ENCODE measurements at regions not wholly inside any gene's neighbourhood (a gene's known extent, or its start where the extent isn't known, plus 50 kb on each side); places are given as distances from the start of the nearest gene placed in this dataset.

- no peak overlapping the region for H3K4me3 ChIP-seq
- no peaks in the 10 kb centered on the region for H3K9me3 ChIP-seq (replicated peaks)
- intact Hi-C loops (cut with micrococcal nuclease) = no loop called here
- no peak for TF ChIP-seq CTCF (IDR thresholded peaks at IDR 0.05; ENCODE audit: borderline replicate concordance)
- no peak for DNase-seq
- no peaks in the 10 kb centered on the region for H3K27me3 ChIP-seq (ENCODE audit: low read depth)
- no peaks in the 10 kb centered on the region for H3K36me3 ChIP-seq
- no peaks in the 10 kb centered on the region for H3K4me1 ChIP-seq
- no peak overlapping the region for H3K27ac ChIP-seq (replicated peaks)
Observed at GRCh38 chr17:13977837-13978236, 91.5 kb upstream of the COX10 start.

- no peak for TF ChIP-seq CTCF (IDR thresholded peaks at IDR 0.05; ENCODE audit: borderline replicate concordance)
- intact Hi-C loops (cut with micrococcal nuclease) = no loop called here
Observed at GRCh38 chr17:13978478-13978877, 90.8 kb upstream of the COX10 start.

GRCh38 chr17:13981881-13982280 is 87.4 kb upstream of the COX10 start:
- no peak for DNase-seq
- Histone ChIP-seq H3K36me3 (no peaks in the 10 kb centered on the region), H3K27ac (replicated peaks) (no peak overlapping the region), H3K4me1 (no peaks in the 10 kb centered on the region), H3K27me3 (ENCODE audit: low read depth) (no peaks in the 10 kb centered on the region), H3K9me3 (replicated peaks) (no peaks in the 10 kb centered on the region), H3K4me3 (no peak overlapping the region)
- no peak for TF ChIP-seq CTCF (IDR thresholded peaks at IDR 0.05; ENCODE audit: borderline replicate concordance)
- intact Hi-C loops (cut with micrococcal nuclease) = no loop called here

More at GRCh38 chr17:13978478-13978877, 90.8 kb upstream of the COX10 start:
- no peak for DNase-seq
- H3K27me3 ChIP-seq (ENCODE audit: low read depth) = no peaks in the 10 kb centered on the region
- H3K36me3 ChIP-seq = no peaks in the 10 kb centered on the region
- no peak overlapping the region for H3K27ac ChIP-seq (replicated peaks)
- H3K4me1 ChIP-seq = no peaks in the 10 kb centered on the region
- no peak overlapping the region for H3K4me3 ChIP-seq
- H3K9me3 ChIP-seq (replicated peaks) = no peaks in the 10 kb centered on the region

- no peaks in the 10 kb centered on the region for H3K27me3 ChIP-seq (ENCODE audit: low read depth)
- DNase-seq = no peak
- H3K36me3 ChIP-seq = no peaks in the 10 kb centered on the region
- TF ChIP-seq CTCF (IDR thresholded peaks at IDR 0.05; ENCODE audit: borderline replicate concordance) = no peak
- no peaks in the 10 kb centered on the region for H3K4me1 ChIP-seq
- no peaks in the 10 kb centered on the region for H3K9me3 ChIP-seq (replicated peaks)
- no peak overlapping the region for H3K27ac ChIP-seq (replicated peaks)
- no peak overlapping the region for H3K4me3 ChIP-seq
- intact Hi-C loops (cut with micrococcal nuclease) = no loop called here
Observed at GRCh38 chr17:13984956-13985355, 84.3 kb upstream of the COX10 start.

- TF ChIP-seq CTCF (IDR thresholded peaks at IDR 0.05; ENCODE audit: borderline replicate concordance) = no peak
- Histone ChIP-seq H3K4me1 (no peaks in the 10 kb centered on the region), H3K36me3 (no peaks in the 10 kb centered on the region), H3K9me3 (replicated peaks) (no peaks in the 10 kb centered on the region), H3K27ac (replicated peaks) (no peak overlapping the region), H3K27me3 (ENCODE audit: low read depth) (no peaks in the 10 kb centered on the region), H3K4me3 (no peak overlapping the region)
- DNase-seq = no peak
- intact Hi-C loops (cut with micrococcal nuclease) = no loop called here
Observed at GRCh38 chr17:13986855-13987254, 82.4 kb upstream of the COX10 start.

- no peaks in the 10 kb centered on the region for H3K36me3 ChIP-seq
- TF ChIP-seq CTCF (IDR thresholded peaks at IDR 0.05; ENCODE audit: borderline replicate concordance) = no peak
- intact Hi-C loops (cut with micrococcal nuclease) = no loop called here
- no peaks in the 10 kb centered on the region for H3K4me1 ChIP-seq
- no peak overlapping the region for H3K27ac ChIP-seq (replicated peaks)
- no peaks in the 10 kb centered on the region for H3K27me3 ChIP-seq (ENCODE audit: low read depth)
- H3K9me3 ChIP-seq (replicated peaks) = no peaks in the 10 kb centered on the region
- no peak for DNase-seq
- H3K4me3 ChIP-seq = no peak overlapping the region
Observed at GRCh38 chr17:13989138-13989537, 80.2 kb upstream of the COX10 start.
